Breast epithelium (tissue), 4 donors: ENCODE measurements at regions not wholly inside any gene's neighbourhood (a gene's known extent, or its start where the extent isn't known, plus 50 kb on each side); places are given as distances from the start of the nearest gene placed in this dataset.
"Not testable (repeated sequence)": the region's sequence is repeated elsewhere in the genome, so short reads cannot be mapped to it uniquely, and the experiment has no call there.

Experiments
- DNase-seq, 2 donors: peaks; one replicate each; pipeline ENCODE4 v3.0.0-alpha.2; 2019; ENCODE audit warnings: low spot score in 2 of 2
- H3K27ac ChIP-seq, 2 donors: fragments of 200-600 bp; sonication (generic) in 1 of 2; one replicate each; pipeline ENCODE4 v1.5.1; 2016 to 2019; ENCODE audit warnings: mild to moderate bottlenecking in 1 of 2
- H3K27me3 ChIP-seq, 2 donors: fragments of 200-600 bp; sonication (generic) in 1 of 2; one replicate each; pipeline versions ENCODE4 v1.5.1 to v1.6.0; 2017 to 2019; ENCODE audit warnings: control low read depth in 1 of 2, mild to moderate bottlenecking in 1 of 2
- H3K36me3 ChIP-seq: fragments of 200-600 bp; one replicate; pipeline ENCODE4 v1.5.1; 2019
- H3K4me1 ChIP-seq, 2 donors: fragments of 200-600 bp; sonication (generic); one replicate each; pipeline ENCODE4 v1.5.1; 2016 to 2019; ENCODE audit warnings: control low read depth in 1 of 2
- H3K4me3 ChIP-seq, 3 donors: fragments of 200-600 bp; sonication (generic); 1 replicate in 2 of 3; 2 replicates in 1 of 3; pipeline ENCODE4 v1.5.1; 2016 to 2019; ENCODE audit warnings: mild to moderate bottlenecking in 3 of 3, moderate library complexity in 2 of 3
- H3K9me3 ChIP-seq, 2 donors: fragments of 200-600 bp; sonication (generic) in 1 of 2; one replicate each; pipeline ENCODE4 v1.5.1; 2016 to 2019; ENCODE audit warnings: control low read depth in 1 of 2
- CTCF ChIP-seq, 3 donors: fragments of 450-650 bp; IDR thresholded peaks; one replicate each; pipeline ENCODE4 v1.5.1; 2016 to 2017; ENCODE audit warnings: antibody characterized with exemption in 3 of 3, mild to moderate bottlenecking in 3 of 3, moderate library complexity in 3 of 3
- POLR2A ChIP-seq: fragments of 450-650 bp; IDR thresholded peaks from one replicate; pipeline ENCODE4 v1.6.1; 2016; ENCODE audit warnings: antibody characterized with exemption, mild to moderate bottlenecking, moderate library complexity
- POLR2AphosphoS5 ChIP-seq, 3 donors: sonication (generic); formaldehyde crosslinking; IDR thresholded peaks; one replicate each; pipeline ENCODE4 v1.6.1; 2017; ENCODE audit warnings: antibody characterized with exemption in 3 of 3
- intact Hi-C: fragments of 100-400 bp; cut with DNase I; formaldehyde crosslinking; loops from one replicate; pipeline ENCODE4 v1.15.1; 2023; ENCODE audit warnings: low total_unique reads

- Histone ChIP-seq H3K36me3 (no peaks in the 10 kb centered on the region), H3K4me1 (no peaks in the 10 kb centered on the region), H3K9me3 (no peaks in the 10 kb centered on the region), H3K27me3 (no peaks in the 10 kb centered on the region), H3K4me3 (no peak overlapping the region), H3K27ac (no peak overlapping the region)
- intact Hi-C loops, result no loop called here
- no peak for TF ChIP-seq POLR2A
- TF ChIP-seq CTCF (IDR thresholded peaks at IDR 0.05), result no peak
- TF ChIP-seq POLR2AphosphoS5 (IDR thresholded peaks at IDR 0.05), result no peak
- no peak for DNase-seq
Observed at GRCh38 chr13:33405371-33405770, 119.8 kb upstream of the STARD13 start.

GRCh38 chr13:33409673-33410510, 124.3 kb upstream of the STARD13 start:
- Histone ChIP-seq H3K27ac (no peak overlapping the region), H3K4me1 (no peaks in the 10 kb centered on the region)
- intact Hi-C loops, result no loop called here

GRCh38 chr13:33410619-33411018, 125.1 kb upstream of the STARD13 start:
- no peak for TF ChIP-seq CTCF (IDR thresholded peaks at IDR 0.05)
- no peak for TF ChIP-seq POLR2AphosphoS5 (IDR thresholded peaks at IDR 0.05)
- TF ChIP-seq POLR2A, result no peak
- Histone ChIP-seq H3K27ac (no peak overlapping the region), H3K4me1 (no peaks in the 10 kb centered on the region), H3K9me3 (no peaks in the 10 kb centered on the region), H3K36me3 (no peaks in the 10 kb centered on the region), H3K4me3 (no peak overlapping the region), H3K27me3 (no peaks in the 10 kb centered on the region)
- DNase-seq, result no peak
- intact Hi-C loops, result no loop called here

More at GRCh38 chr13:33409673-33410510, 124.3 kb upstream of the STARD13 start:
- Histone ChIP-seq H3K27me3 (no peaks in the 10 kb centered on the region), H3K9me3 (no peaks in the 10 kb centered on the region), H3K4me3 (no peak overlapping the region), H3K36me3 (no peaks in the 10 kb centered on the region)
- DNase-seq, result no peak
- TF ChIP-seq POLR2AphosphoS5 (IDR thresholded peaks at IDR 0.05), result no peak
- TF ChIP-seq POLR2A, result no peak
- TF ChIP-seq CTCF (IDR thresholded peaks at IDR 0.05), result no peak

- Histone ChIP-seq H3K4me3 (no peak overlapping the region), H3K9me3 (no peaks in the 10 kb centered on the region), H3K4me1 (no peaks in the 10 kb centered on the region), H3K27me3 (no peaks in the 10 kb centered on the region), H3K36me3 (no peaks in the 10 kb centered on the region), H3K27ac (no peak overlapping the region)
- TF ChIP-seq POLR2AphosphoS5 (IDR thresholded peaks at IDR 0.05) (no peak), POLR2A (no peak), CTCF (IDR thresholded peaks at IDR 0.05) (no peak)
- DNase-seq, result no peak
- intact Hi-C loops, result no loop called here
Observed at GRCh38 chr13:33411312-33411711, 125.8 kb upstream of the STARD13 start.

GRCh38 chr13:33415822-33416221, 130.3 kb upstream of the STARD13 start:
- no peak overlapping the region for H3K4me3 ChIP-seq
- H3K27ac ChIP-seq, result no peak overlapping the region
- TF ChIP-seq POLR2AphosphoS5 (IDR thresholded peaks at IDR 0.05) (no peak), CTCF (IDR thresholded peaks at IDR 0.05) (no peak), POLR2A (no peak)
- no peaks in the 10 kb centered on the region for H3K4me1 ChIP-seq
- intact Hi-C loops, result no loop called here
- no peaks in the 10 kb centered on the region for H3K9me3 ChIP-seq
- DNase-seq, result no peak
- H3K36me3 ChIP-seq, result no peaks in the 10 kb centered on the region
- H3K27me3 ChIP-seq, result no peaks in the 10 kb centered on the region

- H3K36me3 ChIP-seq, H3K27ac ChIP-seq, H3K27me3 ChIP-seq, H3K4me1 ChIP-seq, intact Hi-C loops, H3K4me3 ChIP-seq, H3K9me3 ChIP-seq, DNase-seq: not testable (repeated sequence)
Observed at GRCh38 chr13:33418224-33418953, 132.8 kb upstream of the STARD13 start.

GRCh38 chr13:33420117-33420516, 134.6 kb upstream of the STARD13 start:
- H3K9me3 ChIP-seq, H3K4me1 ChIP-seq, DNase-seq, H3K27ac ChIP-seq, intact Hi-C loops, H3K4me3 ChIP-seq, H3K27me3 ChIP-seq, H3K36me3 ChIP-seq: not testable (repeated sequence)
